ENCODE measurements at regions not wholly inside any gene's neighbourhood (a gene's known extent, or its start where the extent isn't known, plus 50 kb on each side); places are given as distances from the start of the nearest gene placed in this dataset.

DNA sequence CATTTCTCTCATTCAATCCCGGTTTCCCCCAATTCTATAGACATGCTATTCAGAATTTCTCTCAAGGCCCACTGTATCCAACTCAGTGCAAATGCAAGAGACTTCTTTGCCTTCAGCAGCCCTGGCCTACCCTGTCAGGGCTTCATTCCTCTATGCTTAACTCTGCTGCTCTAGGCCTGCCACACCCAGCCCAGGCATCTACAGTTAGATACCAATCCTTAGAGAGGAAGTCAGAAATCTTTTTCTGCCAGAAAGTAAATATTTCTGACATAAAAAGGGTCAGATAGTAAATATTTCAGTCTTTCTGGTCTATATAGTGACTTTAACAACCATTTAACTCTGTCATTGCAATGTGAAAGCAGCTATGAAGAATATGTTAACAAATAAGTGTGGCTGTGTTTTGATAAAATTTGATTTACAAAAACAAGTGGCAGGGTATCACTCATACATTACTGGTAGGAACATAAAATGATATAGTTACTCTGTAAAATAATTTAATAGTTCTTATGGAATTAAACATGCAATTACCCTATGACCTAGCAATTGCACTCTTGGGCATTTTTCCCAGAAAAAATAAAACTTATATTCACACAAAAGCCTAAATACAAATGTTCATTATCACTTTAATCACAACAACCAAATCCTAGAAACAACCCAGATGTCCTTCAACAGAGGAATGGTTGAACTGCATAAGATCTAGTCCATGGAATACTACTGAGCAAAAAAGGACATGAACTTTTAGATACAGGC, 942.0 kb downstream of the SQOR start:
- no peak overlapping the region for H2AFZ ChIP-seq (ENCODE audit: low read depth, low read length)
- no peaks in the 10 kb centered on the region for H3K36me3 ChIP-seq (ENCODE audit: control insufficient read depth in 1 of 2, insufficient read depth in 2 of 2, low read depth in 1 of 2, low read length in 2 of 2)
- no peak overlapping the region for H3K9ac ChIP-seq (ENCODE audit: low read length)
- no peak overlapping the region for H3K18ac ChIP-seq (ENCODE audit: low read depth in 1 of 2, low read length in 2 of 2)
- no peaks in the 10 kb centered on the region for H3K4me1 ChIP-seq (ENCODE audit: control insufficient read depth, insufficient read depth, low read depth, low read length)
- no peak overlapping the region for H2BK12ac ChIP-seq (ENCODE audit: low read length in 2 of 2)
- no peak overlapping the region for H2BK15ac ChIP-seq (ENCODE audit: low read depth, poor library complexity, severe bottlenecking)
- no peak overlapping the region for H4K91ac ChIP-seq (ENCODE audit: low read length)
- no peak overlapping the region for H2BK120ac ChIP-seq (ENCODE audit: low read depth, low read length)
- no peak overlapping the region for H3K4me2 ChIP-seq (ENCODE audit: low read length, poor library complexity, severe bottlenecking)
- H2BK5ac ChIP-seq (ENCODE audit: low read depth, low read length, poor library complexity, severe bottlenecking), result no peak overlapping the region
- no peak overlapping the region for H3K4ac ChIP-seq (ENCODE audit: low read depth in 1 of 2, low read length in 2 of 2)
- 81% methylated on average over 1 of the region's 1 CpG for WGBS
- H3K27ac ChIP-seq (ENCODE audit: low read length, poor library complexity, severe bottlenecking), result no peak overlapping the region
- H3K4me3 ChIP-seq (ENCODE audit: insufficient read depth in 1 of 2, low read depth in 1 of 2, low read length in 2 of 2), result no peak overlapping the region
- no peaks in the 10 kb centered on the region for H3K9me3 ChIP-seq (ENCODE audit: control insufficient read depth, low read length)
- no peak overlapping the region for H3K23ac ChIP-seq (ENCODE audit: low read length in 2 of 2)
- H2AK5ac ChIP-seq (ENCODE audit: low read length, severe bottlenecking), result no peak overlapping the region
- no peaks in the 10 kb centered on the region for H3K27me3 ChIP-seq (ENCODE audit: control insufficient read depth in 1 of 2, insufficient read depth in 1 of 2, low read length in 2 of 2)
- no peaks in the 10 kb centered on the region for H3K79me1 ChIP-seq (replicated peaks; ENCODE audit: low read length, poor library complexity, severe bottlenecking)
- no peak overlapping the region for H4K8ac ChIP-seq (ENCODE audit: low read length)
- DNase-seq, result peak; percentile 0
- H3K14ac ChIP-seq (ENCODE audit: low read length in 2 of 2), result no peak overlapping the region

DNA sequence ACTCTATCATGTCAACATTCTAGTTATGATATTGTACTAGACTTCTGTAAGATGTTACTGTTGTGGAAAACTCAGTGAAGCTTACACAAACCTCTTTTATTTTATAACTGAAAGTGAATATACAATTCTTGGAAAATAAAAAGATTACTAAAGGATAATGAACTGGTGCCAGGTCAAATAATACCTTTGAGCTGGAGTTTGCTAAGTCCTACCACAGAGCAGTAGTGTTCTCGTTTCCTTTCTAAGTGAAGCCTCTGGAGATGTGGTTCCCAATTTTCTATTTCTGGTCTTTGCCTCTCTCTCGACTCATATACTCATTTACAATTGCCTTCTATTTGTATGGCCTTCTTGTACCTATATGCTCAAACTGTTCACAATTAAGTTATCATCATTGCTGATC, 942.9 kb downstream of the SQOR start:
- H4K91ac ChIP-seq (ENCODE audit: low read length), result no peak overlapping the region
- no peak overlapping the region for H3K4me3 ChIP-seq (ENCODE audit: insufficient read depth in 1 of 2, low read depth in 1 of 2, low read length in 2 of 2)
- H3K4me2 ChIP-seq (ENCODE audit: low read length, poor library complexity, severe bottlenecking), result no peak overlapping the region
- no peak overlapping the region for H2AFZ ChIP-seq (ENCODE audit: low read depth, low read length)
- H2BK120ac ChIP-seq (ENCODE audit: low read depth, low read length), result no peak overlapping the region
- H3K4me1 ChIP-seq (ENCODE audit: control insufficient read depth, insufficient read depth, low read depth, low read length), result no peaks in the 10 kb centered on the region
- 79% methylated on average over 2 of the region's 2 CpGs for WGBS
- no peaks in the 10 kb centered on the region for H3K9me3 ChIP-seq (ENCODE audit: control insufficient read depth, low read length)
- no peak overlapping the region for H3K18ac ChIP-seq (ENCODE audit: low read depth in 1 of 2, low read length in 2 of 2)
- H2BK12ac ChIP-seq (ENCODE audit: low read length in 2 of 2), result no peak overlapping the region
- H3K9ac ChIP-seq (ENCODE audit: low read length), result no peak overlapping the region
- no peak overlapping the region for H2BK15ac ChIP-seq (ENCODE audit: low read depth, poor library complexity, severe bottlenecking)
- H2AK5ac ChIP-seq (ENCODE audit: low read length, severe bottlenecking), result no peak overlapping the region
- H3K23ac ChIP-seq (ENCODE audit: low read length in 2 of 2), result no peak overlapping the region
- DNase-seq, result no peak
- no peak overlapping the region for H2BK5ac ChIP-seq (ENCODE audit: low read depth, low read length, poor library complexity, severe bottlenecking)
- H3K79me1 ChIP-seq (replicated peaks; ENCODE audit: low read length, poor library complexity, severe bottlenecking), result no peaks in the 10 kb centered on the region
- no peak overlapping the region for H3K4ac ChIP-seq (ENCODE audit: low read depth in 1 of 2, low read length in 2 of 2)
- H3K14ac ChIP-seq (ENCODE audit: low read length in 2 of 2), result no peak overlapping the region
- H4K8ac ChIP-seq (ENCODE audit: low read length), result no peak overlapping the region
- H3K27me3 ChIP-seq (ENCODE audit: control insufficient read depth in 1 of 2, insufficient read depth in 1 of 2, low read length in 2 of 2), result no peaks in the 10 kb centered on the region
- no peaks in the 10 kb centered on the region for H3K36me3 ChIP-seq (ENCODE audit: control insufficient read depth in 1 of 2, insufficient read depth in 2 of 2, low read depth in 1 of 2, low read length in 2 of 2)
- no peak overlapping the region for H3K27ac ChIP-seq (ENCODE audit: low read length, poor library complexity, severe bottlenecking)

GRCh38 chr15:46580487-46580886, 945.7 kb downstream of the SQOR start:
- Histone ChIP-seq H3K4me2 (ENCODE audit: low read length, poor library complexity, severe bottlenecking) (no peak overlapping the region), H3K18ac (ENCODE audit: low read depth in 1 of 2, low read length in 2 of 2) (no peak overlapping the region), H3K4ac (ENCODE audit: low read depth in 1 of 2, low read length in 2 of 2) (no peak overlapping the region), H3K9ac (ENCODE audit: low read length) (no peak overlapping the region), H3K27me3 (ENCODE audit: control insufficient read depth in 1 of 2, insufficient read depth in 1 of 2, low read length in 2 of 2) (no peaks in the 10 kb centered on the region), H3K36me3 (ENCODE audit: control insufficient read depth in 1 of 2, insufficient read depth in 2 of 2, low read depth in 1 of 2, low read length in 2 of 2) (no peaks in the 10 kb centered on the region), H2AFZ (ENCODE audit: low read depth, low read length) (no peak overlapping the region), H3K4me1 (ENCODE audit: control insufficient read depth, insufficient read depth, low read depth, low read length) (no peaks in the 10 kb centered on the region), H3K4me3 (ENCODE audit: insufficient read depth in 1 of 2, low read depth in 1 of 2, low read length in 2 of 2) (no peak overlapping the region), H3K79me1 (replicated peaks; ENCODE audit: low read length, poor library complexity, severe bottlenecking) (no peaks in the 10 kb centered on the region), H2BK12ac (ENCODE audit: low read length in 2 of 2) (no peak overlapping the region), H2BK15ac (ENCODE audit: low read depth, poor library complexity, severe bottlenecking) (no peak overlapping the region), H2AK5ac (ENCODE audit: low read length, severe bottlenecking) (no peak overlapping the region), H3K23ac (ENCODE audit: low read length in 2 of 2) (no peak overlapping the region), H3K27ac (ENCODE audit: low read length, poor library complexity, severe bottlenecking) (no peak overlapping the region), H3K9me3 (ENCODE audit: control insufficient read depth, low read length) (no peaks in the 10 kb centered on the region), H4K8ac (ENCODE audit: low read length) (no peak overlapping the region), H2BK120ac (ENCODE audit: low read depth, low read length) (no peak overlapping the region), H4K91ac (ENCODE audit: low read length) (no peak overlapping the region), H3K14ac (ENCODE audit: low read length in 2 of 2) (no peak overlapping the region), H2BK5ac (ENCODE audit: low read depth, low read length, poor library complexity, severe bottlenecking) (no peak overlapping the region)
- 100% methylated on average over 1 of the region's 2 CpGs for WGBS
- no peak for DNase-seq

- H3K14ac ChIP-seq (ENCODE audit: low read length in 2 of 2), result no peak overlapping the region
- no peaks in the 10 kb centered on the region for H3K9me3 ChIP-seq (ENCODE audit: control insufficient read depth, low read length)
- H4K91ac ChIP-seq (ENCODE audit: low read length), result no peak overlapping the region
- H2BK120ac ChIP-seq (ENCODE audit: low read depth, low read length), result no peak overlapping the region
- H2AFZ ChIP-seq (ENCODE audit: low read depth, low read length), result no peak overlapping the region
- no peak overlapping the region for H3K4ac ChIP-seq (ENCODE audit: low read depth in 1 of 2, low read length in 2 of 2)
- WGBS, result 77% methylated on average over 1 of the region's 2 CpGs
- H2BK15ac ChIP-seq (ENCODE audit: low read depth, poor library complexity, severe bottlenecking), result no peak overlapping the region
- no peaks in the 10 kb centered on the region for H3K27me3 ChIP-seq (ENCODE audit: control insufficient read depth in 1 of 2, insufficient read depth in 1 of 2, low read length in 2 of 2)
- no peak for DNase-seq
- H3K36me3 ChIP-seq (ENCODE audit: control insufficient read depth in 1 of 2, insufficient read depth in 2 of 2, low read depth in 1 of 2, low read length in 2 of 2), result no peaks in the 10 kb centered on the region
- no peak overlapping the region for H2AK5ac ChIP-seq (ENCODE audit: low read length, severe bottlenecking)
- H3K4me2 ChIP-seq (ENCODE audit: low read length, poor library complexity, severe bottlenecking), result no peak overlapping the region
- H3K18ac ChIP-seq (ENCODE audit: low read depth in 1 of 2, low read length in 2 of 2), result no peak overlapping the region
- no peak overlapping the region for H3K9ac ChIP-seq (ENCODE audit: low read length)
- no peak overlapping the region for H3K23ac ChIP-seq (ENCODE audit: low read length in 2 of 2)
- no peaks in the 10 kb centered on the region for H3K4me1 ChIP-seq (ENCODE audit: control insufficient read depth, insufficient read depth, low read depth, low read length)
- no peak overlapping the region for H3K27ac ChIP-seq (ENCODE audit: low read length, poor library complexity, severe bottlenecking)
- no peaks in the 10 kb centered on the region for H3K79me1 ChIP-seq (replicated peaks; ENCODE audit: low read length, poor library complexity, severe bottlenecking)
- no peak overlapping the region for H3K4me3 ChIP-seq (ENCODE audit: insufficient read depth in 1 of 2, low read depth in 1 of 2, low read length in 2 of 2)
- no peak overlapping the region for H2BK12ac ChIP-seq (ENCODE audit: low read length in 2 of 2)
- H2BK5ac ChIP-seq (ENCODE audit: low read depth, low read length, poor library complexity, severe bottlenecking), result no peak overlapping the region
- H4K8ac ChIP-seq (ENCODE audit: low read length), result no peak overlapping the region
Observed at GRCh38 chr15:46580924-46581323, 946.1 kb downstream of the SQOR start.
